GM12878 (cell line): ENCODE measurements at regions not wholly inside any gene's neighbourhood (a gene's known extent, or its start where the extent isn't known, plus 50 kb on each side); places are given as distances from the start of the nearest gene placed in this dataset.

Experiments used
- ATAC-seq: fragments of 200-7000 bp; cut with Tn5 transposase; 3 replicates; pipeline ENCODE4 v1.9.1; 2020; ENCODE audit warnings: mild to moderate bottlenecking, moderate library complexity
- BruUV-seq: library from RNA; stranded (reverse); fragments of 400-500 nt; replicated peaks from 2 replicates; lab custom pipeline; 2021; lab: Mats Ljungman, UMichigan
- CTCF ChIA-PET: fragments of 300-600 bp; sonication (Branson Sonifier 250); formaldehyde crosslinking; extraction: SDS; loops from one replicate; lab custom pipeline; 2021; ENCODE audit warnings: inconsistent platforms; lab: Yijun Ruan, JAX
- POLR2A ChIA-PET: fragments of 350-600 bp; formaldehyde crosslinking; extraction: SDS; loops from one replicate; lab custom pipeline; 2021; ENCODE audit warnings: inconsistent platforms; lab: Charles Lee
- RAD21 ChIA-PET: fragments of 300-600 bp; sonication (Branson Sonifier 250); formaldehyde crosslinking; loops from one replicate; lab custom pipeline; 2023; ENCODE audit warnings: antibody characterized with exemption; ENCODE audit not compliant: unreplicated experiment; lab: Charles Lee
- SMC1A ChIA-PET: fragments of 300-600 bp; sonication (Branson Sonifier 250); formaldehyde crosslinking; loops from one replicate; lab custom pipeline; 2023; ENCODE audit not compliant: unreplicated experiment, uncharacterized antibody; lab: Charles Lee
- DNase-seq: peaks from one replicate; pipeline ENCODE4 v3.0.0-alpha.2; 2011; ENCODE audit warnings: low read depth, low spot score
- FAIRE-seq: peaks from 3 replicates; lab custom pipeline; 2011; peaks lifted over from hg19 to GRCh38; lab: Jason Lieb, UNC
- H2AFZ ChIP-seq: 2 replicates; pipeline ENCODE4 v1.6.0; 2011; ENCODE audit warnings: low read depth, low read length, control low read depth; ENCODE audit not compliant: control insufficient read depth
- H3K27ac ChIP-seq: 2 replicates; pipeline ENCODE4 v1.5.1; 2011; ENCODE audit warnings: control low read depth; ENCODE audit not compliant: control insufficient read depth, insufficient read depth
- H3K27me3 ChIP-seq, 2 experiments: replicated peaks in 1 of 2; 2 replicates each; pipeline versions ENCODE4 v1.6.0 to v1.6.1; 2011; ENCODE audit warnings: low read length in 1 of 2; ENCODE audit not compliant: control insufficient read depth in 2 of 2, insufficient read depth in 2 of 2
- H3K36me3 ChIP-seq, 2 experiments: 2 replicates each; pipeline ENCODE4 v1.5.1; 2011; ENCODE audit warnings: low read length in 1 of 2; ENCODE audit not compliant: control insufficient read depth in 2 of 2, insufficient read depth in 2 of 2
- H3K4me1 ChIP-seq: 2 replicates; pipeline ENCODE4 v1.6.1; 2011; ENCODE audit warnings: mild to moderate bottlenecking, low read length, moderate library complexity, mixed read lengths; ENCODE audit not compliant: control insufficient read depth, insufficient read depth
- H3K4me2 ChIP-seq: 2 replicates; pipeline ENCODE4 v1.6.0; 2011; ENCODE audit warnings: control low read depth; ENCODE audit not compliant: control insufficient read depth, insufficient read depth
- H3K4me3 ChIP-seq: fragments of 200-600 bp; sonication (generic); 2 replicates; pipeline ENCODE4 v1.5.1; 2016
- H3K79me2 ChIP-seq: 2 replicates; pipeline ENCODE4 v1.6.0; 2011; ENCODE audit warnings: low read length; ENCODE audit not compliant: control insufficient read depth, insufficient read depth
- H3K9ac ChIP-seq: 2 replicates; pipeline ENCODE4 v1.8.0; 2011; ENCODE audit warnings: low read length, control low read depth, mixed read lengths; ENCODE audit not compliant: control insufficient read depth, insufficient read depth
- H3K9me3 ChIP-seq: replicated peaks from 3 replicates; pipeline ENCODE4 v1.5.1; 2011; ENCODE audit warnings: mild to moderate bottlenecking, low read length; ENCODE audit not compliant: control insufficient read depth, insufficient read depth
- H4K20me1 ChIP-seq: 2 replicates; pipeline ENCODE4 v1.6.0; 2011; ENCODE audit not compliant: control insufficient read depth, insufficient read depth
- BCL11A ChIP-seq: IDR thresholded peaks from 2 replicates; pipeline ENCODE4 v1.6.1; 2011; ENCODE audit warnings: low read depth, low read length
- CREB1 ChIP-seq: IDR thresholded peaks from 2 replicates; pipeline ENCODE4 v1.6.1; 2012; ENCODE audit warnings: low read depth, mild to moderate bottlenecking, inconsistent platforms
- GATAD2B ChIP-seq: fragments of 450-650 bp; conservative IDR thresholded peaks from 2 replicates; pipeline ENCODE4 v1.6.1; 2017; ENCODE audit warnings: low read depth, mild to moderate bottlenecking, moderate library complexity
- HCFC1 ChIP-seq: fragments of 150-350 bp; IDR thresholded peaks from 2 replicates; pipeline ENCODE4 v1.6.1; 2014; ENCODE audit warnings: low read length
- MTA3 ChIP-seq: IDR thresholded peaks from 2 replicates; pipeline ENCODE4 v1.6.1; 2012; ENCODE audit warnings: low read length, inconsistent platforms, borderline replicate concordance
- NR2C1 ChIP-seq: fragments of 450-650 bp; IDR thresholded peaks from 2 replicates; pipeline ENCODE4 v1.6.1; 2017; ENCODE audit warnings: antibody characterized with exemption, mild to moderate bottlenecking, moderate library complexity
- POLR2AphosphoS2 ChIP-seq: IDR thresholded peaks from 2 replicates; pipeline ENCODE4 v1.6.1; 2011; ENCODE audit warnings: low read depth, mild to moderate bottlenecking, low read length, improper control_type of control experiment, moderate library complexity
- RAD21 ChIP-seq: IDR thresholded peaks from 2 replicates; pipeline ENCODE4 v1.6.1; 2011; ENCODE audit warnings: mild to moderate bottlenecking, low read depth, low read length, moderate library complexity; ENCODE audit not compliant: insufficient read depth
- RFX5 ChIP-seq: IDR thresholded peaks from 2 replicates; pipeline ENCODE4 v1.6.1; 2011; ENCODE audit warnings: low read depth, low read length, improper control_type of control experiment
- RUNX3 ChIP-seq: IDR thresholded peaks from 2 replicates; pipeline ENCODE4 v1.6.1; 2012; ENCODE audit warnings: low read length, inconsistent platforms
- SIX5 ChIP-seq: IDR thresholded peaks from 2 replicates; pipeline ENCODE4 v1.6.1; 2011; ENCODE audit warnings: mild to moderate bottlenecking, low read depth, low read length, moderate library complexity; ENCODE audit not compliant: severe bottlenecking
- SMAD1 ChIP-seq: fragments of 450-650 bp; IDR thresholded peaks from 2 replicates; pipeline ENCODE4 v1.6.1; 2018; ENCODE audit warnings: mild to moderate bottlenecking, low read depth; ENCODE audit not compliant: partially characterized antibody
- SMAD5 ChIP-seq: IDR thresholded peaks from 2 replicates; pipeline ENCODE4 v1.6.1; 2016; ENCODE audit warnings: antibody characterized with exemption, low read depth
- TARDBP ChIP-seq: IDR thresholded peaks from 2 replicates; pipeline ENCODE4 v1.6.1; 2016; ENCODE audit warnings: borderline replicate concordance
- ZNF207 ChIP-seq: fragments of 450-650 bp; IDR thresholded peaks from 2 replicates; pipeline ENCODE4 v1.6.1; 2014; ENCODE audit warnings: antibody characterized with exemption, mild to moderate bottlenecking, borderline replicate concordance
- WGBS: methylation state at CpG from one replicate; pipeline ENCODE4 v1.1.6; 2016; ENCODE audit warnings: low lambda C conversion rate; ENCODE audit not compliant: insufficient replicate concordance, insufficient coverage; ENCODE audit errors: missing lambda C conversion rate; 5-methylcytosine and 5-hydroxymethylcytosine counted together
- in situ Hi-C: fragments of 300-500 bp; cut with MboI; formaldehyde crosslinking; loops from 9 replicates; pipeline ENCODE4 v1.14.3; 2018; ENCODE audit warnings: mixed read lengths
- intact Hi-C: fragments of 100-400 bp; cut with micrococcal nuclease; formaldehyde crosslinking; loops from one replicate; pipeline ENCODE4 v1.14.2; 2022; ENCODE audit not compliant: unreplicated experiment
- TF ChIP-seq, protein P1 (sequence below): fragments of 150-350 bp; IDR thresholded peaks from 2 replicates; pipeline ENCODE4 v1.6.1; 2016; ENCODE audit warnings: low read depth, low read length
- TF ChIP-seq, protein P2 (sequence below): IDR thresholded peaks from 2 replicates; pipeline ENCODE4 v1.6.1; 2011; ENCODE audit warnings: borderline replicate concordance, low read depth, mild to moderate bottlenecking, moderate library complexity, mixed read lengths, low read length; ENCODE audit not compliant: insufficient read depth; ENCODE audit errors: extremely low read length
- TF ChIP-seq, protein P3 (sequence below): fragments of 450-650 bp; IDR thresholded peaks from 2 replicates; pipeline ENCODE4 v1.6.1; 2017; ENCODE audit warnings: borderline replicate concordance

DNA sequence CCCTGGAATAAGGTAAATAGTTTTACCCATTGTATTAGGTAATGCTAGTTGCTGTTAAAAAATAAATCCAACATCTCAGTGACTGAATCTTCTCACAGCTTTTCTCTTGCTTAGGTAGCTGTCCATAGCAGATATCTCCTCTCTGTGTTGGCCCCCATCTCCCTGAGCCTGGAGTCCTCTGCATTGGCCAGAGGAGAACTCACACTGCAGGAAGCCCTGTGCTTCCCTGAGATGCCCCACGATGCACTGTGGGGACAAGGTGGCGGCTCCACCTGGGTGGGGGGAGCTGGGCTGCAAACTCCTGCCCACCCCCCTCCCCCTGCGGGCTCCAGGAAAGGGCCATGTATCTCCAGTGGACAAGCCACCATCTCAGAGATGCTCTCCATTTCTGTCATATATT lies 80.4 kb upstream of the SALL3 start:
- no peaks in the 10 kb centered on the region for H3K79me2 ChIP-seq
- no peak overlapping the region for H3K4me3 ChIP-seq
- H3K9ac ChIP-seq = no peak overlapping the region
- ChIA-PET SMC1A (no interaction called here), POLR2A (no interaction called here), CTCF (no interaction called here), RAD21 (no interaction called here)
- no peaks in the 10 kb centered on the region for H3K36me3 ChIP-seq
- in situ Hi-C loops (no loop called here), intact Hi-C loops (no loop called here)
- no peak overlapping the region for H3K27ac ChIP-seq
- no peaks in the 10 kb centered on the region for H4K20me1 ChIP-seq
- DNase-seq = no peak
- no TSS peak for BruUV-seq
- no peaks in the 10 kb centered on the region for H3K4me1 ChIP-seq
- H3K9me3 ChIP-seq = no peaks in the 10 kb centered on the region; the same call in 2 of the 3 replicates
- TF ChIP-seq CREB1 (no peak), MTA3 (no peak), RUNX3 (no peak), SMAD5 (no peak), SMAD1 (no peak), GATAD2B (no peak), TARDBP (no peak), NR2C1 (no peak), POLR2AphosphoS2 (no peak), BCL11A (no peak), ZNF207 (no peak), RFX5 (no peak), HCFC1 (no peak), SIX5 (no peak), RAD21 (no peak)
- TF ChIP-seq, protein P1, sequence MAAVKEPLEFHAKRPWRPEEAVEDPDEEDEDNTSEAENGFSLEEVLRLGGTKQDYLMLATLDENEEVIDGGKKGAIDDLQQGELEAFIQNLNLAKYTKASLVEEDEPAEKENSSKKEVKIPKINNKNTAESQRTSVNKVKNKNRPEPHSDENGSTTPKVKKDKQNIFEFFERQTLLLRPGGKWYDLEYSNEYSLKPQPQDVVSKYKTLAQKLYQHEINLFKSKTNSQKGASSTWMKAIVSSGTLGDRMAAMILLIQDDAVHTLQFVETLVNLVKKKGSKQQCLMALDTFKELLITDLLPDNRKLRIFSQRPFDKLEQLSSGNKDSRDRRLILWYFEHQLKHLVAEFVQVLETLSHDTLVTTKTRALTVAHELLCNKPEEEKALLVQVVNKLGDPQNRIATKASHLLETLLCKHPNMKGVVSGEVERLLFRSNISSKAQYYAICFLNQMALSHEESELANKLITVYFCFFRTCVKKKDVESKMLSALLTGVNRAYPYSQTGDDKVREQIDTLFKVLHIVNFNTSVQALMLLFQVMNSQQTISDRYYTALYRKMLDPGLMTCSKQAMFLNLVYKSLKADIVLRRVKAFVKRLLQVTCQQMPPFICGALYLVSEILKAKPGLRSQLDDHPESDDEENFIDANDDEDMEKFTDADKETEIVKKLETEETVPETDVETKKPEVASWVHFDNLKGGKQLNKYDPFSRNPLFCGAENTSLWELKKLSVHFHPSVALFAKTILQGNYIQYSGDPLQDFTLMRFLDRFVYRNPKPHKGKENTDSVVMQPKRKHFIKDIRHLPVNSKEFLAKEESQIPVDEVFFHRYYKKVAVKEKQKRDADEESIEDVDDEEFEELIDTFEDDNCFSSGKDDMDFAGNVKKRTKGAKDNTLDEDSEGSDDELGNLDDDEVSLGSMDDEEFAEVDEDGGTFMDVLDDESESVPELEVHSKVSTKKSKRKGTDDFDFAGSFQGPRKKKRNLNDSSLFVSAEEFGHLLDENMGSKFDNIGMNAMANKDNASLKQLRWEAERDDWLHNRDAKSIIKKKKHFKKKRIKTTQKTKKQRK = no peak
- TF ChIP-seq, protein P2, sequence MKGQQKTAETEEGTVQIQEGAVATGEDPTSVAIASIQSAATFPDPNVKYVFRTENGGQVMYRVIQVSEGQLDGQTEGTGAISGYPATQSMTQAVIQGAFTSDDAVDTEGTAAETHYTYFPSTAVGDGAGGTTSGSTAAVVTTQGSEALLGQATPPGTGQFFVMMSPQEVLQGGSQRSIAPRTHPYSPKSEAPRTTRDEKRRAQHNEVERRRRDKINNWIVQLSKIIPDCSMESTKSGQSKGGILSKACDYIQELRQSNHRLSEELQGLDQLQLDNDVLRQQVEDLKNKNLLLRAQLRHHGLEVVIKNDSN = no peak
- TF ChIP-seq, protein P3, sequence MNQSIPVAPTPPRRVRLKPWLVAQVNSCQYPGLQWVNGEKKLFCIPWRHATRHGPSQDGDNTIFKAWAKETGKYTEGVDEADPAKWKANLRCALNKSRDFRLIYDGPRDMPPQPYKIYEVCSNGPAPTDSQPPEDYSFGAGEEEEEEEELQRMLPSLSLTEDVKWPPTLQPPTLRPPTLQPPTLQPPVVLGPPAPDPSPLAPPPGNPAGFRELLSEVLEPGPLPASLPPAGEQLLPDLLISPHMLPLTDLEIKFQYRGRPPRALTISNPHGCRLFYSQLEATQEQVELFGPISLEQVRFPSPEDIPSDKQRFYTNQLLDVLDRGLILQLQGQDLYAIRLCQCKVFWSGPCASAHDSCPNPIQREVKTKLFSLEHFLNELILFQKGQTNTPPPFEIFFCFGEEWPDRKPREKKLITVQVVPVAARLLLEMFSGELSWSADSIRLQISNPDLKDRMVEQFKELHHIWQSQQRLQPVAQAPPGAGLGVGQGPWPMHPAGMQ = no peak
- no peak overlapping the region for H2AFZ ChIP-seq
- FAIRE-seq = no peak
- ATAC-seq = no peak
- no peaks in the 10 kb centered on the region for H3K27me3 ChIP-seq
- H3K4me2 ChIP-seq = no peak overlapping the region
- 0% methylated on average over 1 of the region's 3 CpGs for WGBS
